GM21528 (cell line): ENCODE measurements at regions not wholly inside any gene's neighbourhood (a gene's known extent, or its start where the extent isn't known, plus 50 kb on each side); places are given as distances from the start of the nearest gene placed in this dataset.

Source experiments
- ATAC-seq: cut with Tn5 transposase; IDR thresholded peaks from one replicate; pipeline ENCODE4 v1.9.1; 2021; ENCODE audit warnings: mild to moderate bottlenecking, moderate library complexity; ENCODE audit not compliant: unreplicated experiment, low FRiP score

GRCh38 chr5:92402956-92403702 is 1020.0 kb upstream of the ARRDC3 start:
- no peak for ATAC-seq

DNA sequence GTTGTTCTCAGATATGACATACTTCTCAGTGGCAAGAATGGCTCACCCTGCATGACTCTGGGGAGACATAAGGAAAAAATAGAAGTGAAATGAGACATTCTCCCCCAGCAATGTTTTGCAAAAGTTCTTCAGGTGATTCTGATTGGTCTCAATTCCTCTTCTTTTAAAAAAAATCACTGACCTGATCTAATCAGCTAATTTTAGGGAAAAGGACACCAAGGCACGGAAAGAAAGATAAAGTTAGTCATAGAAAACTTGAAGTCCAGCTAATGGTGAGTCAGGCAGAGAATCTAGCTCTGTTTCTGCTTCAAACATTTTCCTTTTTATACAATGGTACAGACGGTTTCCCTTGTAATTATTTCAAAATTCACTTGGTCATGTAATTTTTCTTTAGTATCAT is 1018.9 kb upstream of the ARRDC3 start:
- no peak for ATAC-seq

DNA sequence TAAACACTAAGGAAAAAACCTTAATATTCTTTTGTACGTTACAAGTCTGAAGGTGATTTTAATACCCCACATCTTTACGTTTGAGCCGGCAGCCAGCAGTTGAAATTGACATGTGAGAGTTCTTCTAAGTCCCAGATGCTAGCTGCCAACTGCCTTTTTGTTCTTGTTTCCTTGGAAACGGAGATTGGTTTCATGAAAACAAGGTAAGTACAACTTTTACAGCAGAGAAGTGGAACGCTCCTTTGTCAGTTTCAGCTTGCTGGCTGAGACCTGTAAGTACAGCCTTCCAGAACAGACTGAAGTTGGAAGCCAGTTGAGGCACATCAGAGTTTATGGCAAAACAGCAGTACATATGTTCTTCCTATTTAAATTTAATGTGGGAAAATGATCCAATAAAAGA is 1018.4 kb upstream of the ARRDC3 start:
- no peak for ATAC-seq

DNA sequence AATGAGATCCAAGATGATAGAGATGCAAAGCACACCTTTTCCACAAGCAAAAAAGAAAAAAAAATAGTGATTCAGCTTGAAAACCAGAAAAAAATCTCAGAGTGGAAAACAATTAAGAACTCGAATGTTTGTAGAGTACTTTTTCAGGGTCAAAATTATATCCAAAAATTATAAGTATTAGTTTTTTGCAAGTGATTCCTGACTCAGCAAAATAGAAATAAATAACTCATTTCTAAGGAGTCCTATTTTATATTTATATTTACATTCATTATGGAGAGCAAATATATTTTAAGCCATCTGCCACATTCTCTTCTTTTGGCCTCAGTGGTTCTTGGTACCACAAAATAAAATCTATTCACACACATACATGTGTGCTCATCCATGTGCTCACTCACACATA is 1011.8 kb upstream of the ARRDC3 start:
- ATAC-seq, result no peak

- ATAC-seq, result no peak
Measured at GRCh38 chr5:92390657-92391056, 1007.5 kb upstream of the ARRDC3 start.

- no peak for ATAC-seq
Measured at GRCh38 chr5:92380069-92380770, 997.1 kb upstream of the ARRDC3 start.

GRCh38 chr5:92378966-92379611 is 996.0 kb upstream of the ARRDC3 start:
- ATAC-seq, result no peak

- no peak for ATAC-seq
Measured at GRCh38 chr5:92374859-92375258, 991.7 kb upstream of the ARRDC3 start.

GRCh38 chr5:92372766-92373165 is 989.6 kb upstream of the ARRDC3 start:
- no peak for ATAC-seq

GRCh38 chr5:92371889-92372235 is 988.7 kb upstream of the ARRDC3 start:
- no peak for ATAC-seq

DNA sequence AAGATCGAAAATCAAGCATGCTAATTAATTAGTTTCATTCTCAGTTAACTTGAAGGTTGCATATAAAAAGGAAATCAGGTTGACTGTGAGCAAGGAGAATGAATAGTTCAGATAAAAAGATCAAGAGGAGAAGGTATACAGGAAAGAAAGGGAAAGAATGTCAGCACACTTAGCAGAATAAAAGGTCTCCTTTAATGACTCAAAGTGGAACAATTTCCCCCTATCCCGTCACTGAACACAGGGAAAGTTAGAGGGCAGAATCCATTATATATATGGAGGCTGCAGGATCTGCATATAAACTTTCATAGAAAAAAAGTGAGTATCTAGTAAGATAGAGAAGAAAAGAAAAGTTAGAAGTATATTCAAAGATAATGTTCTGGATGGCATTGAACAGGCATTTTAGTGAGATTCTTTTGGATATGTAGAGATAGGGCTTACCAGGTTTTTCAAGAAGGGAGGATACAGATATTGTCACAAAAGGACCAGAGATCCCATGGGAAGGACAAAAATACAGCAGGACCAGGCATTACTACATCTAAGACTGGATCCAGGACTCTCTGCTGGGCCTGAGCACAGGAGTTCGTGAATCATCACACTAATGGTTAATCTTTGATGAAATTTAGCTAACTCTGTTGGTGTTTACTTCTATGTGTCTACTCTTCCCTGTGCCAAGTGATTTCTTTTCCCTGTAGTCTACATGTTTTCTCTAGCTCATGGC is 988.2 kb upstream of the ARRDC3 start:
- ATAC-seq, result no peak

DNA sequence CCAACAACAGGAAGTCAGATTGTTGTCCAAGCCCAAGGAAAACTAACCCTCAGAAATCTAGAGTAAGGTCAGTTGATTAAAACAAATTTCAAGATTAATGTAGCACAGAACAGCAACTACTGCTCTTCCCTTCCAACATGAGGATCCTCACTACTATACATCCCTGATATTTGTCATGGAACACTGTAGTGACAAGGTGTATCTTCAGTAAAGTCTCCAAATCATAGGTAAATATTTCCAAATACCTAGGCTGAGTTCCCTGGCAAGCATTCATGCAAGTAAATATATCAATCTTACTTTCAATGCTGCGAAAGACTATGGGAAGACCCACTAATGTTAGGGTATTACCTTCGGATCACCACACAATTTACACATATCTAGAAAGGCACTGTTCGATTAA is 986.9 kb upstream of the ARRDC3 start:
- ATAC-seq, result no peak

DNA sequence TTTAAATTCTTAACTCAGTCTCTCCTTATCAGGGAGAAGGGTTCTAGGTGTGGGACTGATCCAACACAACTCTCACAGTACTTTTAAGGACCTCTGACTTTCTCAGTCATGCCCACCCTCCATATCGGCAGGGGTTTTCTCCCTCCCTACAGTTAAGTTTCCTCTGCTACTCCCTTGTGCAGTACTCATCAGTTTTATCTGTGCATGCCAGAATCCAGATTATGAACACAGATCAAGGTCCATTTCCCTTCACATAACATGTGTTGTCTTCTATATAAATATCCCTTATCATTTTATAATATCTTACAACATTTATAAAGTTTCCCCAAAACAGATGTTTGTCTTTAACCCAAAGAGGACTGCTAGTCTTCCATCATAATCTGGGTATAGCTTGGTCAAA is 986.5 kb upstream of the ARRDC3 start:
- ATAC-seq, result no peak

DNA sequence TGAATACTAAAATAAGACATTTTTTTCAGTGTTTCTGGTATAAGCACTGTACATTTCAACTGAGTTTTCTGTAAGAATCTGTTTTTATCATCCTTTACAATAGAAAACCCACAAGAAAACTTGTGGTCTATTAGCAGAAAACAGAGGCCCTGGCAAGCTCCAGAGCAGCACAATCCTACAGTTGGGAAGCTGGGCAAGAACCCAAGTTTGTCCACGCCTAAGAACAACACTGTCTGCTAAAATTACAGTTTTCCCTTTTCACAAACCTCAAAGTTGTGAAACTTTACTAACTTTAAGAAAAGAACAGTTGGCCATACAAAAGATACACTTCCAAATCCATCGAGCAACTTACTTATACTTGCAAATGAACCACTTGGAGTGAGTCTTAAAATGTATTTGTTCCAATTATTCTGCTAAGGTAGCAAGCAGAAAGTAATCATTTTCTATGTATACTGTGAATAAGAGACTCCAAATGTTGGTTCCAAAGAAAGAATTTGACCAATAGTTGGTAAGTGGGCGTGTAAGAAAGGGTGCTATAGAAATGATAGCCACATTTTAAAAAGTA is 982.0 kb upstream of the ARRDC3 start:
- ATAC-seq, result no peak

GRCh38 chr5:92353107-92354030 is 970.3 kb upstream of the ARRDC3 start:
- no peak for ATAC-seq

- ATAC-seq, result no peak
Measured at GRCh38 chr5:92337772-92338234, 954.7 kb upstream of the ARRDC3 start.

DNA sequence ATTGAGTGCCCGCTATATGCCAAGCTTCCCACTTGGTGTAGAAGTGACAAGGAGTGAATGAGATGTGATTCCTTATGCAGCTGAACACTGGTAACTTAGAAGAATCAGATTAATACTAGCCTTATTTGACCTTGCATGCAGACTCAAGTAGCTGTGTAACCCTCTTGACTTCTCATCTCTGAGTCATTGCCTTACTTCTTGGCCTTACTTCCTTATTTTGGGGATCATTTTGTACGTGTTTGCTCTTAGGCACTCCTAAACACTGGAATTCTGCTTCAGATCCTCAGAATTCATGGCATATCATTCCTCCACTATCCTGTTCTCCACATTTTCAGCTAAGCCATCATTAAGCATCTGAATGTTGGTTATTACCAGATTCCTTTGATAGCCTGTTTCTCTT is 948.9 kb upstream of the ARRDC3 start:
- ATAC-seq, result no peak

- no peak for ATAC-seq
Measured at GRCh38 chr5:92330365-92330764, 947.2 kb upstream of the ARRDC3 start.

GRCh38 chr5:92329759-92330158 is 946.6 kb upstream of the ARRDC3 start:
- ATAC-seq, result no peak
